Adrenal gland (tissue), 9 donors: ENCODE measurements at regions not wholly inside any gene's neighbourhood (a gene's known extent, or its start where the extent isn't known, plus 50 kb on each side); places are given as distances from the start of the nearest gene placed in this dataset.

ENCODE experiments used
- DNase-seq, 7 donors: peaks; one replicate each; pipeline ENCODE4 v3.0.0-alpha.2; 2019 to 2020
- H3K27ac ChIP-seq, 5 donors: fragments of 200-600 bp; sonication (generic) in 4 of 5; 1 replicate in 3 of 5; 2 replicates in 2 of 5; pipeline versions ENCODE4 v1.5.1 to v1.8.0; 2016 to 2020; ENCODE audit warnings: mild to moderate bottlenecking in 1 of 5
- H3K27me3 ChIP-seq: fragments of 200-600 bp; 2 replicates; pipeline ENCODE4 v1.8.0; 2021
- H3K36me3 ChIP-seq, 2 donors: fragments of 200-600 bp; replicated peaks in 1 of 2; 1 replicate in 1 of 2; 2 replicates in 1 of 2; pipeline versions ENCODE4 v1.5.1 to v1.8.0; 2018 to 2022
- H3K4me1 ChIP-seq, 2 donors: fragments of 200-600 bp; replicated peaks in 1 of 2; 1 replicate in 1 of 2; 2 replicates in 1 of 2; pipeline versions ENCODE4 v1.5.1 to v1.8.0; 2018 to 2021
- H3K4me3 ChIP-seq, 4 donors: fragments of 200-600 bp; sonication (generic) in 3 of 4; one replicate each; pipeline ENCODE4 v1.5.1; 2016 to 2018
- H3K9me3 ChIP-seq, 3 donors: fragments of 200-600 bp; sonication (generic) in 1 of 3; replicated peaks in 1 of 3; 1 replicate in 2 of 3; 2 replicates in 1 of 3; pipeline versions ENCODE4 v1.5.1 to v1.8.0; 2016 to 2021
- CTCF ChIP-seq, 6 experiments: fragments of 450-650 bp in 4 of 6; fragments of 200-600 bp in 2 of 6; sonication (generic) in 1 of 6; IDR thresholded peaks; 1 replicate in 5 of 6; 2 replicates in 1 of 6; pipeline versions ENCODE4 v1.5.1 to v1.8.0; 2016 to 2021; ENCODE audit warnings: antibody characterized with exemption in 6 of 6, mild to moderate bottlenecking in 2 of 6, moderate library complexity in 1 of 6
- POLR2A ChIP-seq, 2 donors: fragments of 450-650 bp; IDR thresholded peaks; one replicate each; pipeline ENCODE4 v1.6.1; 2017; ENCODE audit warnings: antibody characterized with exemption in 2 of 2, mild to moderate bottlenecking in 2 of 2, moderate library complexity in 1 of 2
- WGBS, 4 donors: extraction: QIAGEN DNeasy Blood & Tissue Kit in 2 of 4; methylation state at CpG; one replicate each; pipeline versions ENCODE4 v1.1.5 to v1.1.7; 2013 to 2017; 5-methylcytosine and 5-hydroxymethylcytosine counted together
- intact Hi-C, 2 donors: fragments of 100-400 bp; cut with DNase I; formaldehyde crosslinking; loops; one replicate each; pipeline versions ENCODE4 v1.14.1 to v1.15.0; 2022 to 2023
- donor health status: healthy with polysubstance abuse.
- donor health status: Bipolar disorder and iron deficiency.
- donor health status: DM: yes; HTN: yes; CAD: no.
- donor health status: DM: no; HTN: no; CAD: no.
- donor health status: DM: no; HTN: no; CAD: no.

- Histone ChIP-seq H3K27me3 (no peaks in the 10 kb centered on the region), H3K4me3 (no peak overlapping the region), H3K9me3 (peaks cover 0 to 11% (median 0%) of the 10 kb centered on the region in 3 donors), H3K36me3 (no peaks in the 10 kb centered on the region), H3K27ac (no peak overlapping the region), H3K4me1 (no peaks in the 10 kb centered on the region)
- WGBS, 4 donors, result 79 to 82% (median 81%) methylated on average over 2 of the region's 2 CpGs
- no peak for DNase-seq
- no peak for TF ChIP-seq POLR2A (IDR thresholded peaks at IDR 0.05)
- TF ChIP-seq CTCF (IDR thresholded peaks at IDR 0.05), result no peak
- intact Hi-C loops, result no loop called here
Measured at GRCh38 chr6:50285735-50286134, 236.0 kb upstream of the DEFB112 start.

GRCh38 chr6:50288241-50288640, 238.5 kb upstream of the DEFB112 start:
- WGBS, 4 donors, result 63 to 72% (median 67%) methylated on average over 1 of the region's 1 CpG
- intact Hi-C loops, result no loop called here
- H3K4me1 ChIP-seq, result no peaks in the 10 kb centered on the region

GRCh38 chr6:50288881-50289280, 239.2 kb upstream of the DEFB112 start:
- DNase-seq, result no peak
- Histone ChIP-seq H3K27me3 (no peaks in the 10 kb centered on the region), H3K9me3 (peaks cover 0 to 6% (median 0%) of the 10 kb centered on the region in 3 donors), H3K4me3 (no peak overlapping the region), H3K36me3 (no peaks in the 10 kb centered on the region), H3K4me1 (no peaks in the 10 kb centered on the region), H3K27ac (no peak overlapping the region)
- 85 to 86% (median 85%) methylated on average over 3 of the region's 3 CpGs for WGBS, 4 donors
- intact Hi-C loops, result no loop called here
- TF ChIP-seq POLR2A (IDR thresholded peaks at IDR 0.05) (no peak), CTCF (IDR thresholded peaks at IDR 0.05) (no peak)

More at GRCh38 chr6:50288241-50288640, 238.5 kb upstream of the DEFB112 start:
- DNase-seq, result no peak
- no peak overlapping the region for H3K27ac ChIP-seq
- H3K4me3 ChIP-seq, result no peak overlapping the region
- H3K36me3 ChIP-seq, result no peaks in the 10 kb centered on the region
- no peaks in the 10 kb centered on the region for H3K27me3 ChIP-seq
- peaks cover 0 to 11% (median 0%) of the 10 kb centered on the region in 3 donors for H3K9me3 ChIP-seq
- TF ChIP-seq POLR2A (IDR thresholded peaks at IDR 0.05) (no peak), CTCF (IDR thresholded peaks at IDR 0.05) (no peak)

GRCh38 chr6:50289366-50289765, 239.6 kb upstream of the DEFB112 start:
- TF ChIP-seq CTCF (IDR thresholded peaks at IDR 0.05) (no peak), POLR2A (IDR thresholded peaks at IDR 0.05) (no peak)
- no peaks in the 10 kb centered on the region for H3K36me3 ChIP-seq
- H3K27me3 ChIP-seq, result no peaks in the 10 kb centered on the region
- DNase-seq, result no peak
- H3K4me1 ChIP-seq, result no peaks in the 10 kb centered on the region
- WGBS, 4 donors, result 81 to 88% (median 85%) methylated on average over 1 of the region's 1 CpG
- H3K4me3 ChIP-seq, result no peak overlapping the region
- H3K27ac ChIP-seq, result no peak overlapping the region
- intact Hi-C loops, result no loop called here
- H3K9me3 ChIP-seq, result peaks cover 0 to 6% (median 0%) of the 10 kb centered on the region in 3 donors
